Activated B cell treated with CpG ODN at 0.5 μM for 24 hours (primary cell): ENCODE measurements at regions not wholly inside any gene's neighbourhood (a gene's known extent, or its start where the extent isn't known, plus 50 kb on each side); places are given as distances from the start of the nearest gene placed in this dataset.

Source experiments
- ATAC-seq: fragments of 200-7000 bp; cut with Tn5 transposase; one replicate; pipeline ENCODE4 v1.10.0; 2021; ENCODE audit warnings: low read depth, mild to moderate bottlenecking, moderate library complexity
- CTCF ChIA-PET: fragments of 350-600 bp; sonication (Branson Sonifier 250); formaldehyde crosslinking; loops from one replicate; lab custom pipeline; 2021; ENCODE audit warnings: antibody characterized with exemption; lab: Charles Lee
- POLR2A ChIA-PET: fragments of 350-600 bp; sonication (Branson Sonifier 250); formaldehyde crosslinking; loops from one replicate; lab custom pipeline; 2021; ENCODE audit warnings: antibody characterized with exemption; lab: Charles Lee
- DNase-seq: peaks from one replicate; pipeline ENCODE4 v3.0.0; 2022
- H3K27ac Mint-ChIP-seq: one replicate; pipeline ENCODE4 v1.8.0; 2020; ENCODE audit warnings: mixed read lengths
- H3K27me3 Mint-ChIP-seq: one replicate; pipeline ENCODE4 v1.8.0; 2021; ENCODE audit warnings: mixed read lengths
- H3K36me3 Mint-ChIP-seq: one replicate; pipeline ENCODE4 v1.8.0; 2021; ENCODE audit warnings: low read depth, mixed read lengths
- H3K4me1 Mint-ChIP-seq: one replicate; pipeline ENCODE4 v1.8.0; 2021; ENCODE audit warnings: mixed read lengths
- H3K4me3 Mint-ChIP-seq: one replicate; pipeline ENCODE4 v1.8.0; 2020; ENCODE audit warnings: mild to moderate bottlenecking, mixed read lengths
- H3K9me3 Mint-ChIP-seq: one replicate; pipeline ENCODE4 v1.8.0; 2020; ENCODE audit warnings: mixed read lengths
- intact Hi-C: fragments of 100-400 bp; cut with micrococcal nuclease; formaldehyde crosslinking; loops from one replicate; pipeline ENCODE4 v1.15.1; 2024
- TF ChIP-seq, protein P1 (sequence below): fragments of 200-600 bp; IDR thresholded peaks from one replicate; pipeline ENCODE4 v1.8.0; 2022; ENCODE audit warnings: antibody characterized with exemption, mild to moderate bottlenecking

DNA sequence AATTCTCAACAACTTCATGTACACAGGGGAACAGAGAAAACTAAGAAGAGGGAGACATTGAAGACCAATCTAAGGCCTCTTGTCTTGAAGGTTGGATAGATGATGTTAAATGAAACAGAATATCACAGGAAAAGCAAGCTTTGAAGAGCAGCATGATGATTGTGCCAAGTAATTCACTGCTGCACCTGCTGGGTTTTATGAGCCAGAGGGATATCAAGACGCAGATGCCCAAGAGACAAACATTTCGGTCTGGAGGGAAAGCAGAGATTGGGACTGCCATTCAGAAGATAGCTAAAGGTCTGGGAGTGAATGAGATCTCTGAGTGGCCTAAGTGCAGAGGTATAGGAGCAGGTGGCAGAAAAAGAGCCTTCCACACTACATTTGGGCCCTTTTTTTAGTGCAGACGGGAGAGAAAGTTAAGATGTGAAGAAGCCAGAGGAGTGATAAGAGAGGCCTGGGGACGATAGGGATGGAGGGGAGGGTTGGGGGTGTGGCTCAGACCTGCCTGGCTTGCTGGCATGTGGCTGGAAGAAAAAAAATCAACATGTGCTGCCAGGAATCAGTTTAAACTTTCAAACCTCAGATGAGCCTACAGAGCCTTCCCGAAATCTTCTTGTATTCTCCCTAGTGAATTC, 200.6 kb downstream of the AEBP2 start:
- intact Hi-C loops, result no loop called here
- Mint-ChIP-seq H3K4me1 (no peaks in the 10 kb centered on the region), H3K4me3 (no peak overlapping the region), H3K27ac (no peak overlapping the region), H3K9me3 (no peaks in the 10 kb centered on the region), H3K27me3 (no peaks in the 10 kb centered on the region), H3K36me3 (no peaks in the 10 kb centered on the region)
- ChIA-PET CTCF (no interaction called here), POLR2A (interaction anchor here (0.6 kb wide), 1 partner anchor 21 kb away, joined by 3 read pairs; no protein-coding TSS in a partner anchor)
- TF ChIP-seq, protein P1, sequence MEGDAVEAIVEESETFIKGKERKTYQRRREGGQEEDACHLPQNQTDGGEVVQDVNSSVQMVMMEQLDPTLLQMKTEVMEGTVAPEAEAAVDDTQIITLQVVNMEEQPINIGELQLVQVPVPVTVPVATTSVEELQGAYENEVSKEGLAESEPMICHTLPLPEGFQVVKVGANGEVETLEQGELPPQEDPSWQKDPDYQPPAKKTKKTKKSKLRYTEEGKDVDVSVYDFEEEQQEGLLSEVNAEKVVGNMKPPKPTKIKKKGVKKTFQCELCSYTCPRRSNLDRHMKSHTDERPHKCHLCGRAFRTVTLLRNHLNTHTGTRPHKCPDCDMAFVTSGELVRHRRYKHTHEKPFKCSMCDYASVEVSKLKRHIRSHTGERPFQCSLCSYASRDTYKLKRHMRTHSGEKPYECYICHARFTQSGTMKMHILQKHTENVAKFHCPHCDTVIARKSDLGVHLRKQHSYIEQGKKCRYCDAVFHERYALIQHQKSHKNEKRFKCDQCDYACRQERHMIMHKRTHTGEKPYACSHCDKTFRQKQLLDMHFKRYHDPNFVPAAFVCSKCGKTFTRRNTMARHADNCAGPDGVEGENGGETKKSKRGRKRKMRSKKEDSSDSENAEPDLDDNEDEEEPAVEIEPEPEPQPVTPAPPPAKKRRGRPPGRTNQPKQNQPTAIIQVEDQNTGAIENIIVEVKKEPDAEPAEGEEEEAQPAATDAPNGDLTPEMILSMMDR, result no peak
- no peak for DNase-seq
- no peak for ATAC-seq

DNA sequence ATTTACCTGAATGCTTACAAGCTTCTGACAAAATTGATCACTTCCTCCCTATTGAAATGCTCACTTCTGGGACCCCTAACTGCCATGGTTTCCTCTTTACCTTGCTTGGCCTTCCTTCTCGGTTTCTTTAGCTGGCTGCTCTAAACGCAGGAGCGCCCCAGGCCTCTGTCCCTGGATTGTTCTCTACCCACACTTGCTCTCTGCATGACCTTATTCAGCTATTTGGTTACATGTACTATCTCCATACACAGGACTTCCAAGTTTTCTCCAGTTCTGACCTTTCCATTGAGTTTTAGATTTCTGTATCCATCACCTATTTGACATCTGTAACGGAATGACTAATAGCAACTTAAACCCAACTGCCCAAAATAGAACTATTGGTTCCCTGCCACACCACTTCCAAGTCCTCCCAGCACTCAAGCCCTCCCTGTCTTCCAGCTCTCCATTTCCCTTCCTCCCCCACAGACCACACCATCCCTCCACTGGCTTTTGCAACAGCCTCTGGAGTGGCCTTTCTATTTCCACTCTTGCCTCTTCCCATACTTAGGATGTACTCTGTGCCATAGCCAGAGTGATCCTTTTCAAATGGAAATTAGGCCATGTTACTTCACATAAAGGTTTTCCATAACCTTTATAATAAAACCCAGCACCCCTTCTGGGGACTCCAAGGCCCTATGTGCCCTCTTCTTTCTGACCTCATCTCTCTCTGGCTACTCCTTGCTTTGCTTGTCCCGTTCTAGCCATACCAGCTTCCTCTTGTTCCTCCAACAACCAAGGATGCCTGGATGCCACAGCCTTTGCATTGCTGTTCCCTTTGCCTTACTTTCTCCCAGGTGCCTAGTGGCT, 202.2 kb downstream of the AEBP2 start:
- H3K27me3 Mint-ChIP-seq, result no peaks in the 10 kb centered on the region
- no peak for DNase-seq
- ChIA-PET POLR2A (no interaction called here), CTCF (no interaction called here)
- no peaks in the 10 kb centered on the region for H3K4me1 Mint-ChIP-seq
- no peaks in the 10 kb centered on the region for H3K36me3 Mint-ChIP-seq
- TF ChIP-seq, protein P1, result no peak
- H3K27ac Mint-ChIP-seq, result no peak overlapping the region
- H3K9me3 Mint-ChIP-seq, result peaks cover 6% of the 10 kb centered on the region
- H3K4me3 Mint-ChIP-seq, result no peak overlapping the region
- intact Hi-C loops, result no loop called here
- ATAC-seq, result no peak

GRCh38 chr12:19642345-19642744, 203.1 kb downstream of the AEBP2 start:
- ChIA-PET POLR2A (no interaction called here), CTCF (no interaction called here)
- TF ChIP-seq, protein P1, result no peak
- no peak for ATAC-seq
- DNase-seq, result no peak
- H3K4me1 Mint-ChIP-seq, result no peaks in the 10 kb centered on the region
- H3K4me3 Mint-ChIP-seq, result no peak overlapping the region
- intact Hi-C loops, result no loop called here
- peaks cover 6% of the 10 kb centered on the region for H3K9me3 Mint-ChIP-seq
- no peak overlapping the region for H3K27ac Mint-ChIP-seq
- no peaks in the 10 kb centered on the region for H3K27me3 Mint-ChIP-seq
- H3K36me3 Mint-ChIP-seq, result no peaks in the 10 kb centered on the region

DNA sequence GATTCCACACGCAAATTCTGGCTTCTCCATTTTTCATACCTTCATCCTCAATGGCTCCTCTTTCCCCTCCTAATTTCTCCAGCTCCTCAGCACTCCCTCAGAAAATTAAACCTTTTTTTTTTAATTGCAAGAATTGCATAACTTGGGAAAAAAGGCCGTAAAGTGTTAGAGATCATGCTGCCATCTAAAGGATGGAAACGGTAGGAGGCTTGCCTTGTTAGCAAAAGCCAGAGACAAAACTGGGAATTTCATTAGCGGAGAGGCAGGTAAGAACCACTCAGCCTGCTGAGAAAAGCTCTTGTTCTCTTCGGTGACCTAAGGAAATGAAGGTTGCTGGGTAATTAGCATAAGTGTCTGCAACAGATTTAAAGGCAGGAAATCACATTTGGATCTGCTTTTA, 204.3 kb downstream of the AEBP2 start:
- peaks cover 3% of the 10 kb centered on the region for H3K4me1 Mint-ChIP-seq
- POLR2A ChIA-PET, result no interaction called here
- DNase-seq, result no peak
- H3K9me3 Mint-ChIP-seq, result peaks cover 6% of the 10 kb centered on the region
- no peak overlapping the region for H3K27ac Mint-ChIP-seq
- TF ChIP-seq, protein P1, result no peak
- CTCF ChIA-PET, result no interaction called here
- H3K27me3 Mint-ChIP-seq, result no peaks in the 10 kb centered on the region
- H3K36me3 Mint-ChIP-seq, result no peaks in the 10 kb centered on the region
- H3K4me3 Mint-ChIP-seq, result no peak overlapping the region
- intact Hi-C loops, result no loop called here
- no peak for ATAC-seq

DNA sequence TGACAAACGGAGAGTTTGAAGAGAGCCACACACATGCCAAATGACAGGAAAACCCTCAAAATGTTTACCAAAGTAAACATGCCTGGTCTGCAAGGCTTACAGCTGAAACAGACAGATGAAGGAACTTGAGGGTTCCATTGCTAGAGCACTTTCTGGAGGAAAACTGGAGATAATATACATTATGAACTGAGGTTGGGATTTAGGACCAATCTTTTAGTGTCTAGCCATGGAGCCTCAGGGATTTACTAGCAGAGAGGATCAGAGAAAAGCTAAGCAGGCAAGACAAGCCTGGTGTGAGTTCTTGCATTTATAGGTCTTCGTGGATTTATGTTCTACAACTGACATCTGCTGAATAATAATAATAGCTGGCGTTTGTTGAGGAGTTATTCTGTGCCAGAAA, 205.3 kb downstream of the AEBP2 start:
- intact Hi-C loops, result no loop called here
- H3K9me3 Mint-ChIP-seq, result peaks cover 6% of the 10 kb centered on the region
- no peaks in the 10 kb centered on the region for H3K36me3 Mint-ChIP-seq
- TF ChIP-seq, protein P1, result no peak
- peaks cover 3% of the 10 kb centered on the region for H3K4me1 Mint-ChIP-seq
- H3K27me3 Mint-ChIP-seq, result no peaks in the 10 kb centered on the region
- DNase-seq (no peak), ATAC-seq (no peak)
- CTCF ChIA-PET, result no interaction called here
- POLR2A ChIA-PET, result no interaction called here
- H3K4me3 Mint-ChIP-seq, result no peak overlapping the region
- H3K27ac Mint-ChIP-seq, result no peak overlapping the region
